SK-N-SH treated with all-trans-retinoic acid at 6 μM for 48 hours (cell line): ENCODE measurements at regions not wholly inside any gene's neighbourhood (a gene's known extent, or its start where the extent isn't known, plus 50 kb on each side); places are given as distances from the start of the nearest gene placed in this dataset.

Experiments
- ATAC-seq: fragments of 200-7000 bp; cut with Tn5 transposase; 3 replicates; pipeline ENCODE4 v1.9.1; 2020; ENCODE audit warnings: mild to moderate bottlenecking, moderate library complexity
- ARNTL ChIP-seq: fragments of 450-650 bp; formaldehyde crosslinking; IDR thresholded peaks from 2 replicates; pipeline ENCODE4 v1.5.0; 2020; ENCODE audit warnings: low read depth, mild to moderate bottlenecking, moderate library complexity, borderline replicate concordance
- BACH2 ChIP-seq: fragments of 250-450 bp; sonication (Bioruptor Pico); IDR thresholded peaks from 2 replicates; pipeline ENCODE4 v1.9.0; 2021; ENCODE audit warnings: mild to moderate bottlenecking, borderline replicate concordance
- CSDC2 ChIP-seq: fragments of 250-450 bp; sonication (Bioruptor Pico); IDR thresholded peaks from 2 replicates; pipeline ENCODE4 v1.5.0; 2020; ENCODE audit warnings: mild to moderate bottlenecking, moderate library complexity
- ESRRG ChIP-seq: fragments of 250-450 bp; sonication (Bioruptor Pico); IDR thresholded peaks from 2 replicates; pipeline ENCODE4 v1.6.1; 2021; ENCODE audit warnings: mild to moderate bottlenecking
- GLIS3 ChIP-seq: fragments of 250-450 bp; sonication (Bioruptor Pico); IDR thresholded peaks from 2 replicates; pipeline ENCODE4 v1.5.0; 2020; ENCODE audit warnings: mild to moderate bottlenecking, moderate library complexity
- ISL1 ChIP-seq: fragments of 250-450 bp; sonication (Bioruptor Pico); IDR thresholded peaks from 2 replicates; pipeline ENCODE4 v2.1.2; 2022; ENCODE audit warnings: mild to moderate bottlenecking, moderate library complexity
- OSR1 ChIP-seq: fragments of 250-450 bp; sonication (Bioruptor Pico); IDR thresholded peaks from 2 replicates; pipeline ENCODE4 v1.8.0; 2022; ENCODE audit warnings: moderate library complexity, mild to moderate bottlenecking, inconsistent platforms
- PPARA ChIP-seq: fragments of 250-450 bp; sonication (Bioruptor Pico); IDR thresholded peaks from 2 replicates; pipeline ENCODE4 v1.5.0; 2020; ENCODE audit warnings: mild to moderate bottlenecking, borderline replicate concordance
- RARB ChIP-seq: fragments of 250-450 bp; sonication (Bioruptor Pico); IDR thresholded peaks from 2 replicates; pipeline ENCODE4 v1.8.0; 2021; ENCODE audit warnings: mild to moderate bottlenecking, moderate library complexity
- SNAI2 ChIP-seq: fragments of 250-450 bp; sonication (Bioruptor Pico); IDR thresholded peaks from 2 replicates; pipeline ENCODE4 v1.5.0; 2020; ENCODE audit warnings: mild to moderate bottlenecking, moderate library complexity
- TCF4 ChIP-seq: fragments of 250-450 bp; sonication (Bioruptor Pico); IDR thresholded peaks from 2 replicates; pipeline ENCODE4 v1.8.0; 2021; ENCODE audit warnings: mild to moderate bottlenecking, moderate library complexity, borderline replicate concordance
- TOX ChIP-seq: fragments of 250-450 bp; sonication (Bioruptor Pico); IDR thresholded peaks from 2 replicates; pipeline ENCODE4 v1.8.0; 2021; ENCODE audit warnings: mild to moderate bottlenecking, moderate library complexity, borderline replicate concordance
- ZC3H10 ChIP-seq: fragments of 250-450 bp; sonication (Bioruptor Pico); IDR thresholded peaks from 2 replicates; pipeline ENCODE4 v1.5.1; 2021; ENCODE audit warnings: mild to moderate bottlenecking, moderate library complexity
- ZFP3 ChIP-seq: fragments of 250-450 bp; sonication (Bioruptor Pico); IDR thresholded peaks from 2 replicates; pipeline ENCODE4 v1.5.0; 2020; ENCODE audit warnings: mild to moderate bottlenecking, moderate library complexity
- ZFP30 ChIP-seq: fragments of 450-650 bp; formaldehyde crosslinking; IDR thresholded peaks from 2 replicates; pipeline ENCODE4 v1.5.0; 2022; ENCODE audit warnings: mild to moderate bottlenecking, moderate library complexity
- ZNF565 ChIP-seq: fragments of 450-650 bp; formaldehyde crosslinking; conservative IDR thresholded peaks from 2 replicates; pipeline ENCODE4 v1.5.0; 2020; ENCODE audit warnings: low read depth, mild to moderate bottlenecking, moderate library complexity
- ZNF8 ChIP-seq: fragments of 450-650 bp; formaldehyde crosslinking; IDR thresholded peaks from 2 replicates; pipeline ENCODE4 v1.5.0; 2020; ENCODE audit warnings: mild to moderate bottlenecking, moderate library complexity
- TF ChIP-seq, protein P1 (sequence below): fragments of 250-450 bp; sonication (Bioruptor Pico); IDR thresholded peaks from 2 replicates; pipeline ENCODE4 v1.8.0; 2021; ENCODE audit warnings: low read depth, mild to moderate bottlenecking, moderate library complexity, borderline replicate concordance
- TF ChIP-seq, protein P2 (sequence below): fragments of 250-450 bp; sonication (Bioruptor Pico); IDR thresholded peaks from 2 replicates; pipeline ENCODE4 v1.5.1; 2021; ENCODE audit warnings: mild to moderate bottlenecking, moderate library complexity
- TF ChIP-seq, protein P3 (sequence below): fragments of 250-450 bp; sonication (Bioruptor Pico); IDR thresholded peaks from 2 replicates; pipeline ENCODE4 v1.5.0; 2020; ENCODE audit warnings: mild to moderate bottlenecking, moderate library complexity
- TF ChIP-seq, protein P4 (sequence below): fragments of 250-450 bp; sonication (Bioruptor Pico); IDR thresholded peaks from 2 replicates; pipeline ENCODE4 v1.5.1; 2020; ENCODE audit warnings: low read depth, mild to moderate bottlenecking, moderate library complexity
- TF ChIP-seq, protein P5 (sequence below): fragments of 250-450 bp; sonication (Bioruptor Pico); IDR thresholded peaks from 2 replicates; pipeline ENCODE4 v1.8.0; 2020; ENCODE audit warnings: mild to moderate bottlenecking, moderate library complexity, borderline replicate concordance

DNA sequence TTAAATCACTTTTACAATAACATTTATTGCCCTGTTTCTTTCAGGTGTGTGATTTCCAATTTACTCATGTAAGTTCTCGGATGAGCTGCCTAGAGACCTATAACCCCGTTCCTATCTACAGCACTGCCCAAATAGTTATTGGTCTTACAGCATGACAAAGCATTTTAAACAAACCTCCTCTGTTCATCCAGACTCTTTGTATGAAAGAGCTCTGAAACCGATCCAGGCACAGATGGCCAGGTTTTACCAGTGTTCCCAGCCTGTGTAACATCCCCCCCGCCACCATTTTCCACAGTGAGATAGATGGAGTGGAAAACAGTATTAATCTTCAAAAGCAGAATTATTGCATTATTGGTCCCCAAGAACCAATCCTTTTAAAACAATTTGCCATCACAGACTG is 59.0 kb upstream of the SPTSSB start (continued):
- no peak for TF ChIP-seq CSDC2 (CRISPR knock-in tag)

DNA sequence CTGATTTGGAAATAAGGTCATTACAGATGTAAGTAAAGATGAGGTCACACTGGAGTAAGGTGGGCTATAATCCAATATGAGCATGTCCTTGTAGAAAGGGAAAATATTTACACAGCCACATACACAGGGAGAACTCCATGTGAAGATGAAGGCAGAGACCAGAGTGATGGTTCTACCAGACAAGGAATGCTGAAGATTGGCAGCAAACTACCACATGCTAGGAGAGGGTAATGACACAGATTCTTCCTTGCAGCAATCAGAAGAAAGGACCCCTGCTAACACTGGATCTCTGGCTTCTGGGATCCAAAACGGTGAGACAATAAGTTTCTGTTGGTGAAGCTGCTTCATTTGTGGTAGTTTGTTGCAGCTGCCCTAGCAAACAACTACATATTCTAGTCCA is 56.0 kb upstream of the SPTSSB start:
- ATAC-seq = no peak
- TF ChIP-seq ISL1 (CRISPR knock-in tag) (no peak), ZNF8 (CRISPR knock-in tag) (no peak), PPARA (CRISPR knock-in tag) (no peak), SNAI2 (no peak), ZFP3 (CRISPR knock-in tag) (no peak), GLIS3 (CRISPR knock-in tag) (no peak), ZFP30 (CRISPR knock-in tag) (no peak)
- TF ChIP-seq, protein P1, sequence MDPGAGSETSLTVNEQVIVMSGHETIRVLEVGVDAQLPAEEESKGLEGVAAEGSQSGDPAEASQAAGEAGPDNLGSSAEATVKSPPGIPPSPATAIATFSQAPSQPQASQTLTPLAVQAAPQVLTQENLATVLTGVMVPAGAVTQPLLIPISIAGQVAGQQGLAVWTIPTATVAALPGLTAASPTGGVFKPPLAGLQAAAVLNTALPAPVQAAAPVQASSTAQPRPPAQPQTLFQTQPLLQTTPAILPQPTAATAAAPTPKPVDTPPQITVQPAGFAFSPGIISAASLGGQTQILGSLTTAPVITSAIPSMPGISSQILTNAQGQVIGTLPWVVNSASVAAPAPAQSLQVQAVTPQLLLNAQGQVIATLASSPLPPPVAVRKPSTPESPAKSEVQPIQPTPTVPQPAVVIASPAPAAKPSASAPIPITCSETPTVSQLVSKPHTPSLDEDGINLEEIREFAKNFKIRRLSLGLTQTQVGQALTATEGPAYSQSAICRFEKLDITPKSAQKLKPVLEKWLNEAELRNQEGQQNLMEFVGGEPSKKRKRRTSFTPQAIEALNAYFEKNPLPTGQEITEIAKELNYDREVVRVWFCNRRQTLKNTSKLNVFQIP (CRISPR knock-in tag) = no peak
- TF ChIP-seq, protein P2, sequence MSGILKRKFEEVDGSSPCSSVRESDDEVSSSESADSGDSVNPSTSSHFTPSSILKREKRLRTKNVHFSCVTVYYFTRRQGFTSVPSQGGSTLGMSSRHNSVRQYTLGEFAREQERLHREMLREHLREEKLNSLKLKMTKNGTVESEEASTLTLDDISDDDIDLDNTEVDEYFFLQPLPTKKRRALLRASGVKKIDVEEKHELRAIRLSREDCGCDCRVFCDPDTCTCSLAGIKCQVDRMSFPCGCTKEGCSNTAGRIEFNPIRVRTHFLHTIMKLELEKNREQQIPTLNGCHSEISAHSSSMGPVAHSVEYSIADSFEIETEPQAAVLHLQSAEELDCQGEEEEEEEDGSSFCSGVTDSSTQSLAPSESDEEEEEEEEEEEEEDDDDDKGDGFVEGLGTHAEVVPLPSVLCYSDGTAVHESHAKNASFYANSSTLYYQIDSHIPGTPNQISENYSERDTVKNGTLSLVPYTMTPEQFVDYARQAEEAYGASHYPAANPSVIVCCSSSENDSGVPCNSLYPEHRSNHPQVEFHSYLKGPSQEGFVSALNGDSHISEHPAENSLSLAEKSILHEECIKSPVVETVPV (CRISPR knock-in tag) = no peak
- TF ChIP-seq, protein P3, sequence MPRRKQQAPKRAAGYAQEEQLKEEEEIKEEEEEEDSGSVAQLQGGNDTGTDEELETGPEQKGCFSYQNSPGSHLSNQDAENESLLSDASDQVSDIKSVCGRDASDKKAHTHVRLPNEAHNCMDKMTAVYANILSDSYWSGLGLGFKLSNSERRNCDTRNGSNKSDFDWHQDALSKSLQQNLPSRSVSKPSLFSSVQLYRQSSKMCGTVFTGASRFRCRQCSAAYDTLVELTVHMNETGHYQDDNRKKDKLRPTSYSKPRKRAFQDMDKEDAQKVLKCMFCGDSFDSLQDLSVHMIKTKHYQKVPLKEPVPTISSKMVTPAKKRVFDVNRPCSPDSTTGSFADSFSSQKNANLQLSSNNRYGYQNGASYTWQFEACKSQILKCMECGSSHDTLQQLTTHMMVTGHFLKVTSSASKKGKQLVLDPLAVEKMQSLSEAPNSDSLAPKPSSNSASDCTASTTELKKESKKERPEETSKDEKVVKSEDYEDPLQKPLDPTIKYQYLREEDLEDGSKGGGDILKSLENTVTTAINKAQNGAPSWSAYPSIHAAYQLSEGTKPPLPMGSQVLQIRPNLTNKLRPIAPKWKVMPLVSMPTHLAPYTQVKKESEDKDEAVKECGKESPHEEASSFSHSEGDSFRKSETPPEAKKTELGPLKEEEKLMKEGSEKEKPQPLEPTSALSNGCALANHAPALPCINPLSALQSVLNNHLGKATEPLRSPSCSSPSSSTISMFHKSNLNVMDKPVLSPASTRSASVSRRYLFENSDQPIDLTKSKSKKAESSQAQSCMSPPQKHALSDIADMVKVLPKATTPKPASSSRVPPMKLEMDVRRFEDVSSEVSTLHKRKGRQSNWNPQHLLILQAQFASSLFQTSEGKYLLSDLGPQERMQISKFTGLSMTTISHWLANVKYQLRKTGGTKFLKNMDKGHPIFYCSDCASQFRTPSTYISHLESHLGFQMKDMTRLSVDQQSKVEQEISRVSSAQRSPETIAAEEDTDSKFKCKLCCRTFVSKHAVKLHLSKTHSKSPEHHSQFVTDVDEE (CRISPR knock-in tag) = no peak
- TF ChIP-seq, protein P4, sequence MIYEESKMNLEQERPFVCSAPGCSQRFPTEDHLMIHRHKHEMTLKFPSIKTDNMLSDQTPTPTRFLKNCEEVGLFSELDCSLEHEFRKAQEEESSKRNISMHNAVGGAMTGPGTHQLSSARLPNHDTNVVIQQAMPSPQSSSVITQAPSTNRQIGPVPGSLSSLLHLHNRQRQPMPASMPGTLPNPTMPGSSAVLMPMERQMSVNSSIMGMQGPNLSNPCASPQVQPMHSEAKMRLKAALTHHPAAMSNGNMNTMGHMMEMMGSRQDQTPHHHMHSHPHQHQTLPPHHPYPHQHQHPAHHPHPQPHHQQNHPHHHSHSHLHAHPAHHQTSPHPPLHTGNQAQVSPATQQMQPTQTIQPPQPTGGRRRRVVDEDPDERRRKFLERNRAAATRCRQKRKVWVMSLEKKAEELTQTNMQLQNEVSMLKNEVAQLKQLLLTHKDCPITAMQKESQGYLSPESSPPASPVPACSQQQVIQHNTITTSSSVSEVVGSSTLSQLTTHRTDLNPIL (CRISPR knock-in tag) = no peak

DNA sequence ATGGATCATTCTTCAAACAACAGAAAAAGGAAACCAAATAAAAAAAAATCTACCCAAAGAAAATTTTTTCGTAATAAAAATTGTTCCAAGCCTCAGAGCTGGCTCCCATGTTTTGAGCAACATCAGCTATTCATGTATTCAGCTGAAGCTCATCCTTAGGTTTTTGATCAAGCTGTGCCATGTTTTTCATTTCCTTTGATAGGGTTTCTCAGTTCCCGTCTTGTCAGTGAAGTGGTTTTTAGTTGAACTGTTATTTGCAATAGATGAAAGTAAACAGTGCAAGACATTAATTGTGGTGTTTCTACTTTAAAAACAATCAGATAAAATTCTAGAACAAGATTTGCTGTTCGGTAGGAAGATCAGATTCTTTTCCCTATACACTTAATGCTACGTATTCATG is 55.4 kb upstream of the SPTSSB start:
- no peak for TF ChIP-seq ZFP30 (CRISPR knock-in tag)
- no peak for TF ChIP-seq ZNF565
- no peak for TF ChIP-seq ISL1 (CRISPR knock-in tag)
- TF ChIP-seq, protein P2 (CRISPR knock-in tag) = no peak
- TF ChIP-seq TOX (CRISPR knock-in tag) = no peak
- no peak for TF ChIP-seq ARNTL (CRISPR knock-in tag)
- ATAC-seq = no peak

DNA sequence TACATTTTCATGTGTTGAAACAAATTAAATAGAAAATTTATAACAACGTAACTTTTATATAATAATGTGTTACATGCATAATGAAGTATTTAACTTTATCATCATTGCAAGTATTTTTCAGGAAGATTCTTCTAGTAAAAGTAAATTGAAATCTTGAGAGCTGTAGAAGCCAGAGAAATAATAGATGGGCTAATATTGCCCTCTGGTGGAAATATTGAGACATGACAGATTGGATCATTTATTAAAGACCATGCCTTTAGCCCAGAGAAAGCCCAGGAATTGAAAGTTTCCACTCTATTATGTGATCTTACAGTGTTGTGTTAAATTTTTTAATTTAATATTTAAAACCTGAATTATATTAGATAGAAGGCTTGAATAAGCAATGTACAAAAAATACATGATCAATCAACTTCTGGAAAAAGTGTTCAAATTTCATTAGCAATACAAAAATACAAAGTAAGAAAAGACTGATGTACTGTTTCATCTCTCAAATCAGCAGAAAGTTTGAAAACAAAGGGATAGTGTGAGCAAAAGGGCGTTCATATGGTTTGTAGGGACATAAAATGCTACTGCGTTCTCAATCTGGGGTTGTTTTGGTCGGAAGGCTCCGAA is 52.7 kb upstream of the SPTSSB start:
- no peak for TF ChIP-seq RARB (CRISPR knock-in tag)
- TF ChIP-seq, all 23 proteins: peak for 0
- peak; percentile 81 for ATAC-seq

DNA sequence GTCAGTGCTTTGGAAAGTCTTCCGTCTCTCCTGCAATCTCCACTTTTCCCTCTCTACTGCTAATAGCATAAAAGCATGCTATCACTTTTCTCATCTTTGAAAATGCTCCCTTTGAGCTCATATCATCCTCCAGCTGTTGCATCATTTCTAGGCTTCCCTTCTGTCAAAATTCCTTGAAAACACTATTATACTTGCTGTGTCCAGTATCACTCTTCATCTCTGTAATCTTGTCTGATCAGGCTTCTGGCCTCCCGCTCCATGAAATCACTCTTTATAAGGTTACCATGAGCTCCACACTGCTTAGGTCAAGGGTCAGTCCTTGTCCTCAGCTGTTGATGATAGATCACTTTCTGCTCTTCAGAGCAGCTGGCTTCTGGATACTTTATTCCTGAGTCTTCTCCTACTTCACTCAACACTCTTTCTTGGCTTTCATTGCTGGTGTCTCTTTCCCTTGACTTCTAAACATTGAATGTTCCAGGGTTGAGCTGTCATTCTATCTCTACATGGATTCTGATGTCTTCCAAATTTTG is 50.9 kb upstream of the SPTSSB start:
- no peak for ATAC-seq
- TF ChIP-seq, protein P5, sequence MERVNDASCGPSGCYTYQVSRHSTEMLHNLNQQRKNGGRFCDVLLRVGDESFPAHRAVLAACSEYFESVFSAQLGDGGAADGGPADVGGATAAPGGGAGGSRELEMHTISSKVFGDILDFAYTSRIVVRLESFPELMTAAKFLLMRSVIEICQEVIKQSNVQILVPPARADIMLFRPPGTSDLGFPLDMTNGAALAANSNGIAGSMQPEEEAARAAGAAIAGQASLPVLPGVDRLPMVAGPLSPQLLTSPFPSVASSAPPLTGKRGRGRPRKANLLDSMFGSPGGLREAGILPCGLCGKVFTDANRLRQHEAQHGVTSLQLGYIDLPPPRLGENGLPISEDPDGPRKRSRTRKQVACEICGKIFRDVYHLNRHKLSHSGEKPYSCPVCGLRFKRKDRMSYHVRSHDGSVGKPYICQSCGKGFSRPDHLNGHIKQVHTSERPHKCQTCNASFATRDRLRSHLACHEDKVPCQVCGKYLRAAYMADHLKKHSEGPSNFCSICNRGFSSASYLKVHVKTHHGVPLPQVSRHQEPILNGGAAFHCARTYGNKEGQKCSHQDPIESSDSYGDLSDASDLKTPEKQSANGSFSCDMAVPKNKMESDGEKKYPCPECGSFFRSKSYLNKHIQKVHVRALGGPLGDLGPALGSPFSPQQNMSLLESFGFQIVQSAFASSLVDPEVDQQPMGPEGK (CRISPR knock-in tag) = no peak
- no peak for TF ChIP-seq ESRRG (CRISPR knock-in tag)
- no peak for TF ChIP-seq CSDC2 (CRISPR knock-in tag)
- TF ChIP-seq, protein P4 (CRISPR knock-in tag) = no peak
- TF ChIP-seq TOX (CRISPR knock-in tag) = no peak
- no peak for TF ChIP-seq BACH2
- no peak for TF ChIP-seq ZC3H10 (CRISPR knock-in tag)
- no peak for TF ChIP-seq OSR1
- no peak for TF ChIP-seq ZFP30 (CRISPR knock-in tag)
- no peak for TF ChIP-seq GLIS3 (CRISPR knock-in tag)
- TF ChIP-seq ZNF8 (CRISPR knock-in tag) = no peak
- TF ChIP-seq TCF4 (CRISPR knock-in tag) = no peak
